ENCODE measurements at regions not wholly inside any gene's neighbourhood (a gene's known extent, or its start where the extent isn't known, plus 50 kb on each side); places are given as distances from the start of the nearest gene placed in this dataset.
A peak's percentile ranks its signal among the peaks of the same experiment; 100 is the strongest.
"Not testable (repeated sequence)": the region's sequence is repeated elsewhere in the genome, so short reads cannot be mapped to it uniquely, and the experiment has no call there.

DNA sequence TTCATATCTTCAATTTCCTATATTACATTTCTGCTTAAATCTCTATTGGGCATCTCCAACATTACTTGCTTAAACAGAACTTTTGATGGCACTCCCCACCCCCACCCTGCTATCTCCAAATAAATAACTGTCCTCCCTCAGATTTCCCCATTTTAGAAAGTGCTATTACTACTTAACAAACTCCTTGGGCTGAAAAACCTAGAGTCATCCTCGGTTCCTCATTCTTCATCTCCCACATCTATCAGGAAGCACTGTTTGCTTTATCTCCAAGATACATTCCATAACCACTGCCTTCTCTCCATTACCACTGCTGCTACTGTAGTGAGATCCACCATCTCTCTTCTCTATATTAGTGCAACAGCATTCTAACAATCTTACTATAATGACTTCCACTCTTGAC lies 150.4 kb upstream of the CYRIA start:
- no peak for DNase-seq

GRCh38 chr2:16813593-16813992 lies 148.0 kb upstream of the CYRIA start:
- no peak for DNase-seq

- DNase-seq, result no peak
Measured at GRCh38 chr2:16798472-16798871, 132.8 kb upstream of the CYRIA start.

GRCh38 chr2:16791496-16791895 lies 125.9 kb upstream of the CYRIA start:
- no peak for DNase-seq

DNA sequence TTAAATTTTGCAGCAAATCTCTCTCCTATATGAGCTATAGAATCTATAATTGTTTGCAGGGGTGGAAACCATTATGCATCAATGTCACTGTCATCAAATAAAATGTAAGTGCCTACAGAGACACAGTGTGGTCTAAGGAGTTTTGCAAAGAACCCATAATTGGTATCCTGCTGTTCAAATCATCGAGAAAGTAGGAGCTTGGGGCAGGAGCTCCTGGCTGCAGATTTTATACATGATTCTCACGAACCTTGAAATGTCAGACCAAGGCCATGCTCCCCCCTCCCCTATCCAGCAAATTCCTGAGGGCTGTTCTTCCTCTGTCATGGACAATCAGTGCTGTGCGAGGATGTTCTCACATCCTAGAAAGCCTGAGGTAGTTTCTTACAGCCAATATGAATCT lies 119.5 kb upstream of the CYRIA start:
- DNase-seq, result no peak

GRCh38 chr2:16784652-16785051 lies 119.0 kb upstream of the CYRIA start:
- no peak for DNase-seq

- no peak for DNase-seq
Measured at GRCh38 chr2:16777123-16777870, 111.7 kb upstream of the CYRIA start.

GRCh38 chr2:16775899-16776231 lies 110.2 kb upstream of the CYRIA start:
- DNase-seq, result no peak

GRCh38 chr2:16774980-16775898 lies 109.6 kb upstream of the CYRIA start:
- no peak for DNase-seq

DNA sequence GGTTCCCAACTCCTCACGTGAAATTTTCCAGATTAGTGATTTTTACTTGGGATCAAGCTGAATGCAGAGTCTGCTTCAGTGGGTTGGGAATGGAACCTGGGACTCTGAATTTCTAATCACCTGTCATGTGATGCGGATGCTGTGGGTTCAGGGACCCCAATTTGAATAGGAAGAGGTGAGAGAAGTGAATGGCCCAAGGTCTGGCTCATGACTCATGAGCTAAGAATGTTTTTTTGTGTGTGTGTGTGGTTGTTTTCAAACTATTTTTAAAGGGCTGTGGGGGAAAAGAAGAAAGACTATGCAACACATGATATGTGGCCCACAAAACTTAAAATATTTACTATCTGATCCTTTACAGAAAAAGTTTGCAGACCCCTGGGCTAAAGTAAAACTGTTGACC lies 108.5 kb upstream of the CYRIA start:
- no peak for DNase-seq

DNA sequence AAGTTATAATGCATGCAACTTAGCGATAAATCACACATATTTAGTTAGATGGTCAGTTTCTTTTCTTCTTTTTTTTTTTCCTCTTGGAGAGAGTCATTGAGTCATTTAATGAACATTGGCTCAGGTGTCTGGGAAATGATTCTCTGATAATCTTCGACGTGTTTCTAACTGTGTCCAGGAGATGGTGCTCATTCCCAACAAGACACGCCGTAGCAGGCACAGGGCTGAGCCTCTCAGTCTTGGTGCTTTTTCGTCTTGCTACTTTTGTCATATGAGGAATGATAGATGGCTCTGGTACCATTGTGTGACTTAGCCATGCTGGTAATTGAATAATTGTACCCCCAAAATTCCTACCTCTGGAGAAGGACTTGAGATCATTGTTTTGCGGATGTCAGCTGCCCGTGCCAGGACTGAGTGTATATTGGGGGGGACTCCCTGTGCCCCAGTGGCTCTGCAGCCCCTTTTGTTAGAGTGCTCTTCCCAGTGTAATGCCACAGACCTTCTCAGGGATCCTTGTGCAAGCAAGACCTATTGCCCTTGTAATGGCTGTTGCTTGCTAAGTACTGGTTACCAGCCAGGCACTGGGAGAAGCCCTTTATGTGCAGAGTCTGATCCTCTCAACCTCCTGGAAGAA lies 107.6 kb upstream of the CYRIA start:
- DNase-seq, result no peak

- DNase-seq, result no peak
Measured at GRCh38 chr2:16767789-16768476, 102.3 kb upstream of the CYRIA start.

DNA sequence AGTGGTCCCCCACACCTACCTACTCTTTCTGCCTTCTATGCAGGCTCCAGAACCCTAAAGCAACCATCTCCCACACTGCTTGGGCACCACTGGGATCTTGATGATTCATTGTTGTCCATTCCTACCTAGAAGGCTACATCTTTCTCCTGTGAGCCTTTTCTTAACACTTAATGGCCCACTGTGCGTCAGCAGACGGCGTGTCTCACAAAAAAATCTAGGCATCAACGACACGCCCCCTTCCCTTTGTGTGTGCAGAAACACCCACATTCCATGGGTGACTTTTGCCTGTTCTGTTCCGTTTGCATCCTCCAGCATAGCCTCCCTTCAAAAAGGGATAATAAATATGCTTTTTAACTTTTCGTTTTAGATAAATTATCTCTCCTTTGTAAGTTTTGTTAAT lies 99.7 kb upstream of the CYRIA start:
- no peak for DNase-seq

DNA sequence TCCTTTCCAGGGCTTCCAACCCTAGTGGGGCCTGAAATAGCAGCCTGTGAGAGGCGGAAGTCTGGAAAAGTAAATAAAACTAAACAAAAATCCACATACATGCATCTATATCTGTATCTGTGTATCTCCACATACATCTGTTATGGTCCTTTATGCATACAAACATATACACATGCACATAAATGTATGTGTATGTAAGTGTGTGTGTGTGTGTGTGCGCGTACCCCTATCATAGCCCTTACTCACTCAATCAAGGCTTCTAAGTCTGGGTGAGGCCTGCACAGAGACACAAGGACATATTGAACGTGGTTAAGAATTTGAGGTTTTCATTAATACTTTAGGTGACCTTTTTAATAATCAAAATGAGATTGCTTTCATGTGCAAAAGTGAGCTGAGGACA lies 98.9 kb upstream of the CYRIA start:
- no peak for DNase-seq

GRCh38 chr2:16763493-16763899 lies 97.9 kb upstream of the CYRIA start:
- DNase-seq, result no peak

DNA sequence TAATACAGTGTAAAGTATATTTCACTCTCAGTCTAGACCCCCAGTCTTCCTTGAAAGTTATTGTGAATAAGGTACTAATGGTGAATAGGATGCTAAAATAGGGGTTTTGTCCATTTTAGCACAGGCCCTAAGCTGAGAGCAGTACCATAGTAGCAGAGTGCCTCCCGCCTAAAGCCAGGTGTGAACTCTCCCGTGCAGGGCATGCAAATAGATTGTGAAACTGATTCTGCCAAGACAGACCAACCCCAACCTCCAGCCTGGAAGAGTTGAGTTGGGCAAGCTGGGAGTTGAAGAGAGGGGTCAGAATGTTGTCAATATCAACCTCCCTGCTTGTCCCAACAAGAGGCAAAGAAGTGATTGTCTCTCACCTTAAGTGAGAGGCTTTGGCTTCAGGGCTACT lies 97.4 kb upstream of the CYRIA start:
- DNase-seq, result no peak

- DNase-seq, result no peak
Measured at GRCh38 chr2:16760426-16760825, 94.8 kb upstream of the CYRIA start.

- DNase-seq, result peak; percentile 53
Measured at GRCh38 chr2:16756831-16757644, 91.4 kb upstream of the CYRIA start.

GRCh38 chr2:16755442-16755841 lies 89.8 kb upstream of the CYRIA start:
- no peak for DNase-seq

DNA sequence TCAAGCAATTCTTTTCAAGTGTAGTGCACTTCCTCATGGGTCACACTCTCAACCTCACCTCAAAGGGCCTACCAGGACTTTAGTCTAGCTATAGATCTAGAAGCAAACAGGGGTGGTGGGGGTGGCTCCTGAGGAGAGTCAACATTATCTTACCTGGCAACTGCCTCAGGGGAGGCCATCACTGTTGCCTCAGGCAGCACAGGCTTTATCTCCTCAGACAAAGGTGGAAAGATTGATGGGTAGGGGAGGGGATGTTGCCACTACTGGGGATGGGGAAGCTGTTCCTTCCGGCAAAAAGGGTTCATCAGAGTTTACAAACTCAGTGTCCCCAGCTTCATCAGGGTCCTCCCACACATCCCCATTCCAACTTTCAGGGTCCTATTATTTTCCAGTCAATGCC lies 87.4 kb upstream of the CYRIA start:
- not testable (repeated sequence) for DNase-seq

- DNase-seq, result not testable (repeated sequence)
Measured at GRCh38 chr2:16750925-16751214, 85.2 kb upstream of the CYRIA start.

Data from right kidney (tissue), 1 donor.